Keratinocyte (primary cell): ENCODE measurements at regions not wholly inside any gene's neighbourhood (a gene's known extent, or its start where the extent isn't known, plus 50 kb on each side); places are given as distances from the start of the nearest gene placed in this dataset.

Experiments used
- DNase-seq: peaks from one replicate; pipeline ENCODE4 v3.0.0-alpha.2; 2011; ENCODE audit warnings: low read depth, missing footprints, low spot score
- FAIRE-seq: peaks from 2 replicates; lab custom pipeline; 2011; peaks lifted over from hg19 to GRCh38; lab: Jason Lieb, UNC
- H2AFZ ChIP-seq: 2 replicates; pipeline ENCODE4 v1.6.0; 2012; ENCODE audit warnings: low read length, control low read depth, inconsistent platforms; ENCODE audit not compliant: control insufficient read depth
- H3K27ac ChIP-seq: 2 replicates; pipeline ENCODE4 v1.5.1; 2011; ENCODE audit warnings: low read length; ENCODE audit not compliant: control insufficient read depth, insufficient read depth
- H3K27me3 ChIP-seq: 3 replicates; pipeline ENCODE4 v1.6.0; 2011; ENCODE audit warnings: low read length; ENCODE audit not compliant: control insufficient read depth, insufficient read depth; ENCODE audit errors: extremely low read depth
- H3K36me3 ChIP-seq, 2 experiments: 2 replicates in 1 of 2; 3 replicates in 1 of 2; pipeline ENCODE4 v1.5.1; 2011; ENCODE audit warnings: low read length in 2 of 2, mild to moderate bottlenecking in 1 of 2; ENCODE audit not compliant: control insufficient read depth in 2 of 2, insufficient read depth in 2 of 2; ENCODE audit errors: extremely low read depth in 1 of 2
- H3K4me1 ChIP-seq: 3 replicates; pipeline ENCODE4 v1.5.1; 2011; ENCODE audit warnings: low read length; ENCODE audit not compliant: control insufficient read depth, insufficient read depth; ENCODE audit errors: extremely low read depth
- H3K4me2 ChIP-seq: 3 replicates; pipeline ENCODE4 v1.6.0; 2011; ENCODE audit warnings: low read depth, low read length; ENCODE audit not compliant: control insufficient read depth, insufficient read depth; ENCODE audit errors: extremely low read depth
- H3K4me3 ChIP-seq, 3 experiments: fragments of 200-600 bp in 1 of 3; sonication (generic) in 1 of 3; 2 replicates in 2 of 3; 3 replicates in 1 of 3; pipeline ENCODE4 v1.5.1; 2011 to 2016; ENCODE audit warnings: low read length in 3 of 3, mild to moderate bottlenecking in 3 of 3, control low read depth in 2 of 3, inconsistent platforms in 1 of 3, low read depth in 1 of 3, mixed read lengths in 1 of 3, mixed run types in 1 of 3, moderate library complexity in 1 of 3; ENCODE audit not compliant: control insufficient read depth in 2 of 3, insufficient read depth in 2 of 3; ENCODE audit errors: extremely low read depth in 1 of 3
- H3K79me2 ChIP-seq: 2 replicates; pipeline ENCODE4 v1.6.0; 2012; ENCODE audit warnings: low read length; ENCODE audit not compliant: control insufficient read depth, insufficient read depth
- H3K9ac ChIP-seq: 3 replicates; pipeline ENCODE4 v1.6.0; 2011; ENCODE audit warnings: low read length; ENCODE audit not compliant: control insufficient read depth, insufficient read depth; ENCODE audit errors: extremely low read depth
- H3K9me1 ChIP-seq: 3 replicates; pipeline ENCODE4 v1.6.0; 2011; ENCODE audit warnings: low read length; ENCODE audit not compliant: control insufficient read depth, insufficient read depth; ENCODE audit errors: extremely low read depth
- H3K9me3 ChIP-seq: 2 replicates; pipeline ENCODE4 v1.5.1; 2012; ENCODE audit warnings: low read depth, low read length; ENCODE audit not compliant: control insufficient read depth
- H4K20me1 ChIP-seq: 3 replicates; pipeline ENCODE4 v1.6.0; 2011; ENCODE audit warnings: low read length; ENCODE audit not compliant: control insufficient read depth, insufficient read depth; ENCODE audit errors: extremely low read depth
- CTCF ChIP-seq, 3 experiments: IDR thresholded peaks in 1 of 3; conservative IDR thresholded peaks in 1 of 3; optimal IDR thresholded peaks in 1 of 3; 2 replicates in 2 of 3; 3 replicates in 1 of 3; pipeline versions ENCODE3 to v1.5.1; 2011; ENCODE audit warnings: low read length in 3 of 3, mild to moderate bottlenecking in 3 of 3, moderate library complexity in 2 of 3, control low read depth in 1 of 3, inconsistent platforms in 1 of 3; ENCODE audit not compliant: insufficient read depth in 2 of 3; ENCODE audit errors: extremely low read depth in 1 of 3
- EZH2 ChIP-seq: IDR thresholded peaks from one replicate; pipeline ENCODE4 v1.6.1; 2012; ENCODE audit warnings: inconsistent platforms, mild to moderate bottlenecking, low read length, moderate library complexity
- dilution Hi-C: fragments of 300-500 bp; cut with MboI; formaldehyde crosslinking; loops from one replicate; pipeline ENCODE4 v1.7.0; 2020; ENCODE audit warnings: low sequenced_read_pairs; ENCODE audit not compliant: extremely low pct_ligation_motif_present

GRCh38 chr11:95450547-95451123 lies 219.6 kb upstream of the SESN3 start:
- Histone ChIP-seq H2AFZ (no peak overlapping the region), H3K36me3 (no peaks in the 10 kb centered on the region), H3K4me1 (peaks cover 30% of the 10 kb centered on the region), H3K27me3 (no peaks in the 10 kb centered on the region), H3K4me2 (no peak overlapping the region), H3K27ac (no peak overlapping the region), H4K20me1 (no peaks in the 10 kb centered on the region), H3K79me2 (no peaks in the 10 kb centered on the region), H3K9me1 (no peaks in the 10 kb centered on the region), H3K9me3 (no peaks in the 10 kb centered on the region), H3K4me3 (no peak overlapping the region), H3K9ac (no peak overlapping the region)
- no peak for TF ChIP-seq EZH2
- TF ChIP-seq CTCF (optimal IDR thresholded peaks at IDR 0.05 in 1 of 3, IDR thresholded peaks at IDR 0.05 in 1 of 3, conservative IDR thresholded peaks at IDR 0.05 in 1 of 3; ENCODE audit: extremely low read depth in 1 of 3, insufficient read depth in 2 of 3, low read length in 3 of 3) = no peak
- FAIRE-seq = no peak
- no peak for DNase-seq
- dilution Hi-C loops = no loop called here

GRCh38 chr11:95445746-95446333 lies 214.8 kb upstream of the SESN3 start:
- dilution Hi-C loops = no loop called here
- H3K9me3 ChIP-seq = no peaks in the 10 kb centered on the region
- no peak overlapping the region for H3K9ac ChIP-seq
- H3K27ac ChIP-seq = no peak overlapping the region
- FAIRE-seq = no peak
- TF ChIP-seq CTCF (optimal IDR thresholded peaks at IDR 0.05 in 1 of 3, IDR thresholded peaks at IDR 0.05 in 1 of 3, conservative IDR thresholded peaks at IDR 0.05 in 1 of 3; ENCODE audit: extremely low read depth in 1 of 3, insufficient read depth in 2 of 3, low read length in 3 of 3) (no peak), EZH2 (no peak)
- H3K4me3 ChIP-seq = no peak overlapping the region
- H3K4me2 ChIP-seq = no peak overlapping the region
- H3K36me3 ChIP-seq = no peaks in the 10 kb centered on the region
- H3K27me3 ChIP-seq = no peaks in the 10 kb centered on the region
- H3K4me1 ChIP-seq = peaks cover 11% of the 10 kb centered on the region
- DNase-seq = no peak
- no peaks in the 10 kb centered on the region for H3K9me1 ChIP-seq
- H4K20me1 ChIP-seq = no peaks in the 10 kb centered on the region
- H3K79me2 ChIP-seq = no peaks in the 10 kb centered on the region
- no peak overlapping the region for H2AFZ ChIP-seq
